HG02623 (cell line): ENCODE measurements at regions not wholly inside any gene's neighbourhood (a gene's known extent, or its start where the extent isn't known, plus 50 kb on each side); places are given as distances from the start of the nearest gene placed in this dataset.
"Not testable (repeated sequence)": the region's sequence is repeated elsewhere in the genome, so short reads cannot be mapped to it uniquely, and the experiment has no call there.

Experiments
- ATAC-seq: cut with Tn5 transposase; IDR thresholded peaks from one replicate; pipeline ENCODE4 v1.9.1; 2021; ENCODE audit warnings: moderate library complexity; ENCODE audit not compliant: unreplicated experiment

- no peak for ATAC-seq
Measured at GRCh38 chr5:165309446-165309845, 1804.0 kb downstream of the MAT2B start.

GRCh38 chr5:165310031-165310430, 1804.6 kb downstream of the MAT2B start:
- no peak for ATAC-seq

GRCh38 chr5:165321912-165322311, 1816.5 kb downstream of the MAT2B start:
- no peak for ATAC-seq

GRCh38 chr5:165325221-165325620, 1819.8 kb downstream of the MAT2B start:
- no peak for ATAC-seq

- ATAC-seq: no peak
Measured at GRCh38 chr5:165327631-165328030, 1822.2 kb downstream of the MAT2B start.

GRCh38 chr5:165328846-165329245, 1823.4 kb downstream of the MAT2B start:
- no peak for ATAC-seq

- no peak for ATAC-seq
Measured at GRCh38 chr5:165333623-165334022, 1828.2 kb downstream of the MAT2B start.

GRCh38 chr5:165334201-165334600, 1828.8 kb downstream of the MAT2B start:
- ATAC-seq: no peak

GRCh38 chr5:165349735-165350134, 1844.3 kb downstream of the MAT2B start:
- ATAC-seq: no peak

- no peak for ATAC-seq
Measured at GRCh38 chr5:165351342-165351741, 1845.9 kb downstream of the MAT2B start.

- no peak for ATAC-seq
Measured at GRCh38 chr5:165360366-165360765, 1854.9 kb downstream of the MAT2B start.

- no peak for ATAC-seq
Measured at GRCh38 chr5:165360784-165361542, 1855.5 kb downstream of the MAT2B start.

- no peak for ATAC-seq
Measured at GRCh38 chr5:165370233-165370632, 1864.8 kb downstream of the MAT2B start.

GRCh38 chr5:165370794-165371193, 1865.4 kb downstream of the MAT2B start:
- no peak for ATAC-seq

GRCh38 chr5:165375201-165375600, 1869.8 kb downstream of the MAT2B start:
- no peak for ATAC-seq

GRCh38 chr5:165393839-165394238, 1888.4 kb downstream of the MAT2B start:
- ATAC-seq: no peak

GRCh38 chr5:165397516-165397915, 1892.1 kb downstream of the MAT2B start:
- no peak for ATAC-seq

GRCh38 chr5:165400086-165400485, 1894.7 kb downstream of the MAT2B start:
- ATAC-seq: no peak

GRCh38 chr5:165404917-165405316, 1899.5 kb downstream of the MAT2B start:
- ATAC-seq: no peak

GRCh38 chr5:165405340-165405739, 1899.9 kb downstream of the MAT2B start:
- no peak for ATAC-seq

- ATAC-seq: no peak
Measured at GRCh38 chr5:165407352-165407751, 1901.9 kb downstream of the MAT2B start.

- no peak for ATAC-seq
Measured at GRCh38 chr5:165410476-165410875, 1905.1 kb downstream of the MAT2B start.

- not testable (repeated sequence) for ATAC-seq
Measured at GRCh38 chr5:165411532-165411931, 1906.1 kb downstream of the MAT2B start.
